B cell (primary cell): ENCODE measurements at regions not wholly inside any gene's neighbourhood (a gene's known extent, or its start where the extent isn't known, plus 50 kb on each side); places are given as distances from the start of the nearest gene placed in this dataset.

Experiments used
- CTCF ChIP-seq: fragments of 200-600 bp; IDR thresholded peaks from one replicate; pipeline ENCODE4 v1.8.0; 2022; ENCODE audit warnings: antibody characterized with exemption, mild to moderate bottlenecking
- EZH2 ChIP-seq: IDR thresholded peaks from 2 replicates; pipeline ENCODE4 v1.6.1; 2012; ENCODE audit warnings: borderline replicate concordance, low read depth, mild to moderate bottlenecking, moderate library complexity, low read length; ENCODE audit not compliant: insufficient read depth, poor library complexity, severe bottlenecking

GRCh38 chr6:14881398-14881797, 364.5 kb upstream of the JARID2 start:
- TF ChIP-seq CTCF (no peak), EZH2 (no peak)
